ENCODE measurements at regions not wholly inside any gene's neighbourhood (a gene's known extent, or its start where the extent isn't known, plus 50 kb on each side); places are given as distances from the start of the nearest gene placed in this dataset.
"Not testable (repeated sequence)": the region's sequence is repeated elsewhere in the genome, so short reads cannot be mapped to it uniquely, and the experiment has no call there.

- no peak for DNase-seq
Observed at GRCh38 chr10:90288391-90288933, 569.4 kb downstream of the HTR7 start.

- no peak for DNase-seq
Observed at GRCh38 chr10:90289037-90289436, 568.8 kb downstream of the HTR7 start.

GRCh38 chr10:90293616-90294015, 564.2 kb downstream of the HTR7 start:
- DNase-seq: no peak

GRCh38 chr10:90294821-90295540, 562.9 kb downstream of the HTR7 start:
- not testable (repeated sequence) for DNase-seq

- not testable (repeated sequence) for DNase-seq
Observed at GRCh38 chr10:90302031-90302430, 555.8 kb downstream of the HTR7 start.

- DNase-seq: no peak
Observed at GRCh38 chr10:90302758-90303481, 554.9 kb downstream of the HTR7 start.

- no peak for DNase-seq
Observed at GRCh38 chr10:90304533-90304932, 553.3 kb downstream of the HTR7 start.

- no peak for DNase-seq
Observed at GRCh38 chr10:90306187-90306586, 551.7 kb downstream of the HTR7 start.

GRCh38 chr10:90308223-90308622, 549.6 kb downstream of the HTR7 start:
- no peak for DNase-seq

- no peak for DNase-seq
Observed at GRCh38 chr10:90313576-90314325, 544.1 kb downstream of the HTR7 start.

GRCh38 chr10:90314718-90315117, 543.1 kb downstream of the HTR7 start:
- DNase-seq: no peak

- no peak for DNase-seq
Observed at GRCh38 chr10:90317172-90317571, 540.7 kb downstream of the HTR7 start.

- no peak for DNase-seq
Observed at GRCh38 chr10:90318659-90319058, 539.2 kb downstream of the HTR7 start.

GRCh38 chr10:90319188-90319914, 538.5 kb downstream of the HTR7 start:
- no peak for DNase-seq

GRCh38 chr10:90321132-90321816, 536.6 kb downstream of the HTR7 start:
- no peak for DNase-seq

GRCh38 chr10:90326498-90327267, 531.2 kb downstream of the HTR7 start:
- DNase-seq: no peak

GRCh38 chr10:90327611-90328010, 530.2 kb downstream of the HTR7 start:
- no peak for DNase-seq

- DNase-seq: no peak
Observed at GRCh38 chr10:90328459-90328858, 529.4 kb downstream of the HTR7 start.

- no peak for DNase-seq
Observed at GRCh38 chr10:90328896-90329295, 528.9 kb downstream of the HTR7 start.

GRCh38 chr10:90337316-90337715, 520.5 kb downstream of the HTR7 start:
- DNase-seq: no peak

GRCh38 chr10:90342480-90342879, 515.4 kb downstream of the HTR7 start:
- no peak for DNase-seq

All from NCI-H2029 (cell line).